ENCODE measurements at regions not wholly inside any gene's neighbourhood (a gene's known extent, or its start where the extent isn't known, plus 50 kb on each side); places are given as distances from the start of the nearest gene placed in this dataset.

DNA sequence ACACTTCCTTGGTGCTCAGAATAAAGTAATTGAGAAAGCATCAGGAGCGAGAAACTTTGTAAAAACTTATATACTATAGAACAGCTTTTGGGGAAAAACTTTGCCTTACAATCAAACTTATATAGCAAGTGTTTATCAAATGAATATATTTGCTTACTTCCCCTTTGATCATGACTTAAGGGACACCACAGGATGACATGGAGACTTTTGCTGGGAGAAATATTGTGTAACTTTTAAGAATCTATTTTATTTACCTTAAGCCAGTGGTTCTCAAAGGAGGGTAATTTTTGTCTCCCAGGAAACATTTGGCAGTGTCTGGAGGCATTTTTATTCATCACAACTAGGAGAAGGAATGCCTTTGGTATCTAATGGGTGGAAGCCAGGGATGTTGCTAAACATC lies 173.8 kb upstream of the HABP2 start:
- Histone ChIP-seq H3K79me2 (ENCODE audit: low read length) (no peaks in the 10 kb centered on the region), H3K4me1 (ENCODE audit: low read length) (no peaks in the 10 kb centered on the region), H3K36me3 (replicated peaks; ENCODE audit: low read depth, low read length) (no peaks in the 10 kb centered on the region), H3K9me3 (ENCODE audit: insufficient read depth, low read length) (no peaks in the 10 kb centered on the region), H3K27me3 (ENCODE audit: low read depth, low read length) (peaks cover 21% of the 10 kb centered on the region; the same call in 1 of the 2 replicates), H3K9ac (ENCODE audit: low read length) (no peak overlapping the region), H2AFZ (ENCODE audit: low read depth, low read length) (no peak overlapping the region), H3K4me3 (ENCODE audit: low read length) (no peak overlapping the region), H3K27ac (ENCODE audit: low read length) (no peak overlapping the region), H3K4me2 (ENCODE audit: low read length) (no peak overlapping the region), H4K20me1 (ENCODE audit: insufficient read depth, low read length) (no peaks in the 10 kb centered on the region)
- TF ChIP-seq, protein P1, sequence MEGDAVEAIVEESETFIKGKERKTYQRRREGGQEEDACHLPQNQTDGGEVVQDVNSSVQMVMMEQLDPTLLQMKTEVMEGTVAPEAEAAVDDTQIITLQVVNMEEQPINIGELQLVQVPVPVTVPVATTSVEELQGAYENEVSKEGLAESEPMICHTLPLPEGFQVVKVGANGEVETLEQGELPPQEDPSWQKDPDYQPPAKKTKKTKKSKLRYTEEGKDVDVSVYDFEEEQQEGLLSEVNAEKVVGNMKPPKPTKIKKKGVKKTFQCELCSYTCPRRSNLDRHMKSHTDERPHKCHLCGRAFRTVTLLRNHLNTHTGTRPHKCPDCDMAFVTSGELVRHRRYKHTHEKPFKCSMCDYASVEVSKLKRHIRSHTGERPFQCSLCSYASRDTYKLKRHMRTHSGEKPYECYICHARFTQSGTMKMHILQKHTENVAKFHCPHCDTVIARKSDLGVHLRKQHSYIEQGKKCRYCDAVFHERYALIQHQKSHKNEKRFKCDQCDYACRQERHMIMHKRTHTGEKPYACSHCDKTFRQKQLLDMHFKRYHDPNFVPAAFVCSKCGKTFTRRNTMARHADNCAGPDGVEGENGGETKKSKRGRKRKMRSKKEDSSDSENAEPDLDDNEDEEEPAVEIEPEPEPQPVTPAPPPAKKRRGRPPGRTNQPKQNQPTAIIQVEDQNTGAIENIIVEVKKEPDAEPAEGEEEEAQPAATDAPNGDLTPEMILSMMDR (IDR thresholded peaks at IDR 0.05; ENCODE audit: low read depth, low read length), result no peak
- no peak for TF ChIP-seq EZH2phosphoT487 (IDR thresholded peaks at IDR 0.05; ENCODE audit: low read depth)

DNA sequence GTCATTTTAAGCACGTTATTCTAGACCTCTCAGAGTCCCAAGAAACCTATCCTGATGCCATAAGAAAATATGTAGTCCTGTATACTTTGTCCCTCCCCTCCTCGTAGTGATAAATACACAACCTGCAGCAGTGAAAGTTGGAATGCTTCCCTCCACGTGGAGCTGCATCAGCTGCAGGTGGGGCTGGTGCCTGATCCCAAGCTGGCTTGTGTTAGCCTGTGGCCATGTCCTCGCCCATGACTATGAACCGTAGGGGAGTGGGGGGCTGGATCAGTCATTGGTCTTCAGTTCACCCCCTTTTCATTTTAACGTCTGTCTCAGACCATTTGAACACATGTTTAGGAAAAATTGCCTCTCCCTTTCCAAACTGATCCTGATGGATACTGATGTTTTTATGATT lies 171.4 kb upstream of the HABP2 start:
- Histone ChIP-seq H3K9me3 (ENCODE audit: insufficient read depth, low read length) (no peaks in the 10 kb centered on the region), H3K4me2 (ENCODE audit: low read length) (no peak overlapping the region), H3K27ac (ENCODE audit: low read length) (no peak overlapping the region), H3K4me1 (ENCODE audit: low read length) (no peaks in the 10 kb centered on the region), H4K20me1 (ENCODE audit: insufficient read depth, low read length) (no peaks in the 10 kb centered on the region), H3K4me3 (ENCODE audit: low read length) (no peak overlapping the region), H3K27me3 (ENCODE audit: low read depth, low read length) (peaks cover 31% of the 10 kb centered on the region), H3K36me3 (replicated peaks; ENCODE audit: low read depth, low read length) (no peaks in the 10 kb centered on the region), H3K79me2 (ENCODE audit: low read length) (no peaks in the 10 kb centered on the region), H2AFZ (ENCODE audit: low read depth, low read length) (no peak overlapping the region), H3K9ac (ENCODE audit: low read length) (no peak overlapping the region)
- TF ChIP-seq, protein P1 (IDR thresholded peaks at IDR 0.05; ENCODE audit: low read depth, low read length), result no peak
- TF ChIP-seq EZH2phosphoT487 (IDR thresholded peaks at IDR 0.05; ENCODE audit: low read depth), result no peak

DNA sequence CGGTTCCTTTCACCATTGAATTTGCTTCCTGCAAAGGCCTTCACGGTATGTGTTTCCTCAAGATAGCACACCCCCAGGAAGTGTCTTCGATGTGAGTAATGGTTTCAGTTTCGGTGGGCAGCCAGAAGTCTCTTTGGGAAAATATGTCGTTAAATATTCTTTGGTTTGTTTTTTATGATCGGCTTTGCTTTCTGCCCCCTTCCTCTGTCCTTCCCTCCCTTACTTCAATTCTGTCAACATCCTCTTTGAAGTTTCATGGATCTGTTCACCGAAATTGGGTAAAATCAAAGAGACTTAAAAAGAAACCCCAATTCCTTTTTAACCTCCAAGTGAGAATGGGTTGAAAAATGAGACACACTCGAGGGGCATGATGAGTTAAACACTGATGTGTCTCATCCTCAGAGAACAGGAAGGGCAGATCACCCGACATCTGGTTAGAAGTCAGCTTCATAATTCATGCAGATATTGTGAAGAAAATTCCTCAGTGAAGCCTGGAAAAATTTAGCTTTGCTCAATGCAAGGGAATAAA lies 170.8 kb upstream of the HABP2 start:
- Histone ChIP-seq H3K9ac (ENCODE audit: low read length) (no peak overlapping the region), H3K27me3 (ENCODE audit: low read depth, low read length) (peaks cover 33% of the 10 kb centered on the region), H3K4me1 (ENCODE audit: low read length) (no peaks in the 10 kb centered on the region), H3K36me3 (replicated peaks; ENCODE audit: low read depth, low read length) (no peaks in the 10 kb centered on the region), H3K4me3 (ENCODE audit: low read length) (no peak overlapping the region), H3K4me2 (ENCODE audit: low read length) (no peak overlapping the region), H3K9me3 (ENCODE audit: insufficient read depth, low read length) (no peaks in the 10 kb centered on the region), H2AFZ (ENCODE audit: low read depth, low read length) (no peak overlapping the region), H3K27ac (ENCODE audit: low read length) (no peak overlapping the region), H4K20me1 (ENCODE audit: insufficient read depth, low read length) (no peaks in the 10 kb centered on the region), H3K79me2 (ENCODE audit: low read length) (no peaks in the 10 kb centered on the region)
- TF ChIP-seq, protein P1 (IDR thresholded peaks at IDR 0.05; ENCODE audit: low read depth, low read length), result no peak
- no peak for TF ChIP-seq EZH2phosphoT487 (IDR thresholded peaks at IDR 0.05; ENCODE audit: low read depth)

DNA sequence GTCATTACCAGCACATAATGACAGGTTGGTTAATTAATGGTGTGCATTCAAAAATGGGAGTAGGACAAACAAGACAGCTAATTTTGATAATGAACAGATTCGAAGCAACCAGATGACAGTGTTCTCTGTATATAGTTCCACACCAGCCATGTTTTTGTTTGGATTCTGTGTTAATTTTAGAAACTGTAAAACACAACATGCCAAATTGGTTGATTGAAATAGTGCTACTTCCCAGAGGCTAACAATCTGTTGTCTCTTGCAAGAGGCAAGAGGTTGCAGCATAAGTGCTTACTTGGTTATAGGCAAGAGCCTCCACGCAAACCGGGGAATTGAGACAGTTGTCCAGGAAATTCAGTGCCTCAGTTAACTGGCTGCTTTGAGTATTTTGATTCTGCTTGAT lies 170.2 kb upstream of the HABP2 start:
- Histone ChIP-seq H3K4me1 (ENCODE audit: low read length) (no peaks in the 10 kb centered on the region), H3K4me2 (ENCODE audit: low read length) (no peak overlapping the region), H3K9ac (ENCODE audit: low read length) (no peak overlapping the region), H3K4me3 (ENCODE audit: low read length) (no peak overlapping the region), H2AFZ (ENCODE audit: low read depth, low read length) (no peak overlapping the region), H3K27ac (ENCODE audit: low read length) (no peak overlapping the region), H3K27me3 (ENCODE audit: low read depth, low read length) (peaks cover 34% of the 10 kb centered on the region), H4K20me1 (ENCODE audit: insufficient read depth, low read length) (no peaks in the 10 kb centered on the region), H3K79me2 (ENCODE audit: low read length) (no peaks in the 10 kb centered on the region), H3K36me3 (replicated peaks; ENCODE audit: low read depth, low read length) (no peaks in the 10 kb centered on the region), H3K9me3 (ENCODE audit: insufficient read depth, low read length) (no peaks in the 10 kb centered on the region)
- TF ChIP-seq EZH2phosphoT487 (IDR thresholded peaks at IDR 0.05; ENCODE audit: low read depth), result no peak
- TF ChIP-seq, protein P1 (IDR thresholded peaks at IDR 0.05; ENCODE audit: low read depth, low read length), result no peak

Data from OCI-LY3 (cell line).